T-helper 1 cell treated with Interleukin-12 subunit alpha and Interleukin-12 subunit beta and Interleukin-4 antibody, amounts not matched to agents 30 μg/mL and 1 μg/mL, for 36 hours (primary cell): ENCODE measurements at regions not wholly inside any gene's neighbourhood (a gene's known extent, or its start where the extent isn't known, plus 50 kb on each side); places are given as distances from the start of the nearest gene placed in this dataset.
"Not testable (repeated sequence)": the region's sequence is repeated elsewhere in the genome, so short reads cannot be mapped to it uniquely, and the experiment has no call there.

ENCODE experiments used
- H3K27ac Mint-ChIP-seq: one replicate; pipeline ENCODE4 v1.8.0; 2021; ENCODE audit warnings: mild to moderate bottlenecking, mixed read lengths
- H3K27me3 Mint-ChIP-seq: one replicate; pipeline ENCODE4 v1.8.0; 2021; ENCODE audit warnings: low read depth, mixed read lengths
- H3K36me3 Mint-ChIP-seq: one replicate; pipeline ENCODE4 v1.8.0; 2021; ENCODE audit warnings: low read depth, mixed read lengths
- H3K4me1 Mint-ChIP-seq: one replicate; pipeline ENCODE4 v1.8.0; 2021; ENCODE audit warnings: low read depth, mixed read lengths
- H3K4me3 Mint-ChIP-seq: one replicate; pipeline ENCODE4 v1.8.0; 2021; ENCODE audit warnings: mild to moderate bottlenecking, moderate library complexity, mixed read lengths
- H3K9me3 Mint-ChIP-seq: one replicate; pipeline ENCODE4 v1.8.0; 2021; ENCODE audit warnings: mixed read lengths

DNA sequence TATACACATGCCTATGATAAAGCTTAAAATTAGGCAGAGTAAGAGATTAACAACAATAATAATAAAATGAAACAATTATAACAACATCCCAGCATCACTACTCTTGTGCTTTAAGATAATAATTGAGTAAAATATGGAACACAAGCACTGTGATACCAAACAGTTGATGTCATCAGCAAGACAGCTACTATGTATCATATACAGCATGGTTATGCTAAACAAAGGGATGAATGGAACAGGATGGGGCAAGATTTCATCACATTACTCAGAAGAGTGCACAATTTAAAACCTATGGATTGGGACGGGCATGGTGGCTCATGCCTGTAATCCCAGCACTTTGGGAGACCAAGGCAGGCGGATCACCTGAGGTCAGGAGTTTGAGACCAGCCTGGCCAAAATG is 1221.0 kb downstream of the SUCLG1 start:
- Mint-ChIP-seq H3K27me3 (no peaks in the 10 kb centered on the region), H3K4me3 (no peak overlapping the region), H3K27ac (no peak overlapping the region), H3K36me3 (no peaks in the 10 kb centered on the region), H3K9me3 (no peaks in the 10 kb centered on the region), H3K4me1 (no peaks in the 10 kb centered on the region)

DNA sequence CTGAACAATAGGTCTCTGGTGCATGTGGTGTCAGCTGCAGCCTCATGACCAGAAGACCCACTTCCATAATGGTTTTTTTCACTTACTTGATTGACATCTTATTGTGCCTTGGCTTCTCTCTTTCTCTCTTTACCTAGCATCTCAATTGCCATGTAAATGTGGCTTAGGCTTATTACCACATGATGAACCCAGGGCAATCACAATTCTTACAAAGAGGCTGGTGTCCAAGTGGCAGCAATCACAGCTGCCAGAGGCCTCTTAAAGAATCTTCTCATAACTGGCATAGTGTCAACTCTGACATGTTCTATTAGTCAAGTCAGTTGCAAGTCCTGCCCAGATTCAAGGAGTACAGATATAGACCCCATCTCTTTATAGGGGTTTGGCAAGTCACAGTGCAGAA is 1224.8 kb downstream of the SUCLG1 start:
- Mint-ChIP-seq H3K27me3 (no peaks in the 10 kb centered on the region), H3K9me3 (no peaks in the 10 kb centered on the region)

DNA sequence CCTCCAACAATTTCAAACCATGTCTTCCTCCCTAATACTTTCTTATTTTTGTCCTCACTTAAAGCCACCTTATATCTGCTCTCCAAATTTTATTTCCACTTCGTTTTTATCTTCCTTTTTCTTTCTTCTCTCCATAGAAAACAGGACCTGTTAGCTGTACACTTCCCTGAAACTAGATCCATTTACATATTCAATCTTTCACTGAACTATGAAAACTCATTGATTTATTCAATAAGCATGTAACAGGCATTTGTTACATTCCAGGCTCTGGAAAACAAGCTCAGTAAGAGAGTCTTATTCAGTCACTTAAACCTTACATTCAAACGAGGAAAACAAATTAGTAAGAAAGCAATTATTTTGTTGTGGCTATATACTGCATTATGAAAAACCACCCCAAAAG is 1225.3 kb downstream of the SUCLG1 start:
- H3K4me3 Mint-ChIP-seq, result no peak overlapping the region
- no peak overlapping the region for H3K27ac Mint-ChIP-seq
- H3K36me3 Mint-ChIP-seq, result no peaks in the 10 kb centered on the region
- H3K9me3 Mint-ChIP-seq, result no peaks in the 10 kb centered on the region
- H3K4me1 Mint-ChIP-seq, result no peaks in the 10 kb centered on the region
- H3K27me3 Mint-ChIP-seq, result no peaks in the 10 kb centered on the region

More for the DNA sequence above, 1224.8 kb downstream of the SUCLG1 start:
- Mint-ChIP-seq H3K4me3 (no peak overlapping the region), H3K36me3 (no peaks in the 10 kb centered on the region), H3K4me1 (no peaks in the 10 kb centered on the region), H3K27ac (no peak overlapping the region)

DNA sequence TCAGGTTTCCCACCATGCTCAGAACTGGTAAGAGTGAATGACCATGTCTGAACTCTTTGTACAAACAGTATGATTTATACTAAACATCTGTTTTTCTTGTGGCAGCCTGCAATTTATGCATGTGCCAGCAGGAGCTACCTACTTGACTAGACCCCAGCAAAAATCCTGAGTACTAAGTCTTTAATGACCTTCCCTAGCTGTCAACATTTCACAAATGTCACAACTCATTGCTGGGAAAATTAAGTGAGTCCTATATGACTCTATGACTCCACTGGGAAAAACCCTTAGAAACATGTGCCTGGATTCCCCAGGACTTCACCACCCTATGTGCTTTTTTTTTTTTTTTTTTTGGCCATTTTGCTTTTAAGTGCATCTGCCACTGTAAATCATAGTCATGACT is 1225.8 kb downstream of the SUCLG1 start:
- no peak overlapping the region for H3K4me3 Mint-ChIP-seq
- H3K9me3 Mint-ChIP-seq, result no peaks in the 10 kb centered on the region
- no peaks in the 10 kb centered on the region for H3K36me3 Mint-ChIP-seq
- no peaks in the 10 kb centered on the region for H3K4me1 Mint-ChIP-seq
- H3K27me3 Mint-ChIP-seq, result no peaks in the 10 kb centered on the region
- H3K27ac Mint-ChIP-seq, result no peak overlapping the region

DNA sequence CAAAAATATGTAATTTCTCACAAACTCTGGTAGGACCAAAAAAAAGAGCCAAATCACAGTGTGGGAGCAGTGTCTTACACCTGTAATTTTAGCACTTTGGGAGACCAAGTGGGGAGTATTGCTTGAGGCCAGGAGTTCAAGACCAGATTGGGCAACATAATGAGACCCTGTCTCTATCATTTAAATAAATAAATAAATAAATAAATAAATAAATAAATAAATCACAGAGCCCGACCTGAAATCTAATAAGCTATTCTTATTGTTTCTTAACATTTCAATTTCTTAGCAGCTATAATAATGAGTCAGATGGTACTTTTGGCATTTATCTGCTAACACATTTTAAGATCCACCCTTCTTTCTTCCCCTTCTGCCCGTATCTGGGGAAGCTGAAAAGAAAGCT is 1229.6 kb downstream of the SUCLG1 start:
- H3K4me1 Mint-ChIP-seq, result no peaks in the 10 kb centered on the region
- no peaks in the 10 kb centered on the region for H3K36me3 Mint-ChIP-seq
- no peaks in the 10 kb centered on the region for H3K9me3 Mint-ChIP-seq
- H3K4me3 Mint-ChIP-seq, result no peak overlapping the region
- H3K27ac Mint-ChIP-seq, result no peak overlapping the region
- H3K27me3 Mint-ChIP-seq, result no peaks in the 10 kb centered on the region

DNA sequence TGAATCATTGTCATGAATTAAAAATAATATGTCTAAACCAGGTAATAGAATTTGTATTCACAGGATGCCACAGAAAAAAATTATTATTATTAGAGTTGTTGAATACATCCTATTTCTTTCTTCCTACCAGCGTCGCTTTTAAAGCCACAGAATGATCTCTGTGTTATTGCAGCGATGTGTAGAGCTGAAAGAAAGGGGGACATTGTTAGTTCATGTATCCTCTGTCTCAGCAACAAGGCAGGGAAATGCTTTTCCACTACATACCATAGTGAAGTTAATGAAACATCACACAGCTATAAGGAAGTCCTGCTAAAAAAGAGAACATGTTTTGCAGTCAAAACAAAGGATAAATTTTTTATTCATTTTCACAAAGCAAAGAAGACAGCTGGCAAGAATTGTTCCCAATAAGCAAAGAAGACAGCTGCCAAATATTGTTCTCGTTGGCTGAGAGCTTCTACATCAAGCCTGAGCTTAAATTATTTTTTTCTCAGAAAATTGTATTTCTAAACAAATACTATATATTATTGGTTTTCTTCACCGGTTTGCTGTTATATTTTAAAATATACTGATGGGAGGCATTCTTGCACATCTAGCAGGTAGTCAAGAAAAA is 1234.4 kb downstream of the SUCLG1 start:
- Mint-ChIP-seq H3K27me3 (no peaks in the 10 kb centered on the region), H3K4me3 (no peak overlapping the region), H3K36me3 (no peaks in the 10 kb centered on the region), H3K9me3 (peaks cover 3% of the 10 kb centered on the region), H3K27ac (no peak overlapping the region), H3K4me1 (no peaks in the 10 kb centered on the region)

DNA sequence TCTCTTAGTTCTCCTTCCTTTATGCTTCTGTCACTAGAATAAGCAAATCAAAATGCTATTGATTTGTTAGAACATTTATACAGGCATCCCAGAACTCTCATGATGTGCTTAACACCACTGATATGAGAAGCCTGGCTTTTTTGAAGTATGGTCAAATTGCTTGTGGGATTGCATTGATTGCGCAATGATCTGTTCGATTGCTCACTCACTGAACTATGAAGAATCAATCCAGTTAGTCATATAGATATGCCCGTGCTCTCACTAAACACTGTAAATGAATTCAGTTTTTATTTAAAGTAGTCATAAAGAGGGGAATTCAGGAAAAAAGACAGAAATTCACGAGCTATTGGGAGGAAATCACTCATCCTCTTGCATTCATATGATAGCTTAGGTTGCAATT is 1237.8 kb downstream of the SUCLG1 start:
- H3K4me3 Mint-ChIP-seq, result no peak overlapping the region
- no peaks in the 10 kb centered on the region for H3K36me3 Mint-ChIP-seq
- H3K9me3 Mint-ChIP-seq, result peaks cover 3% of the 10 kb centered on the region
- H3K27me3 Mint-ChIP-seq, result no peaks in the 10 kb centered on the region
- no peaks in the 10 kb centered on the region for H3K4me1 Mint-ChIP-seq
- H3K27ac Mint-ChIP-seq, result no peak overlapping the region

DNA sequence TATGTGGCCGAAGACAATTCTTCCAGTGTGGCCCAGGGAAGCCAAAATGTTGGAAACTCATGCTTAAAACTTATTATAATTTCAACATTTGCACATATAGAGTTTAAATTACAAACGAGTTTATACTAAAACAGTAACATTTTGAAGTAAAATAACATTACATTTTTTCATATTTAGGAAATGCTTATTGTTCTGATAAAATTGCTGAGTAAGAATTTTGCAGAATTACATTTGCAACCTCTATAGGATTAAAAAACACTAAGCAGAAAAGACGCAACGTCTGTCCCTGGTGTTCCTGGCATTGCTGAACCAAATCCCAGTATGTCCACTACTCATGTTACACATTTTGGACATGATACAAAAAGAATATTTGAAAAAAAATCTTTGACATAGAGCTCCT is 1241.2 kb downstream of the SUCLG1 start:
- no peaks in the 10 kb centered on the region for H3K4me1 Mint-ChIP-seq
- H3K4me3 Mint-ChIP-seq, result no peak overlapping the region
- no peaks in the 10 kb centered on the region for H3K36me3 Mint-ChIP-seq
- H3K27me3 Mint-ChIP-seq, result no peaks in the 10 kb centered on the region
- H3K9me3 Mint-ChIP-seq, result peaks cover 3% of the 10 kb centered on the region
- no peak overlapping the region for H3K27ac Mint-ChIP-seq

DNA sequence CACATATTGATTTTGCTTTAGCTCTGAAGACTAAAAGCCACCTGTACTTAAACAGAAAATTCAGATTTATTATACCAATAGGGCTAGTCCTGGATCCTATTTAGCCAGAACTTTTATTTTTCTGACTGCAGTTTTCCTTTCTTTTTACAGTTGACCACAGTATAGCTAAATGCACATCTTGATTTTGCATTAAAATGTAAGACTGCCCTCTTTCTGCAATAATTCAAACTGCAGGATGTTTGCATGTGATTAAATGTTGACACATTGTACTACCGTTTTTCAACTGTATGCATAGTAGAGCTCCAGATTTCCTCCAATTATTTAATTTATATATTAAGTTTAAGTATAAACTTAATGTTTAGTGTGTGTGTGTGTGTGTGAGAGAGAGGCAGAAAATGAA is 1262.9 kb downstream of the SUCLG1 start:
- Mint-ChIP-seq H3K9me3 (no peaks in the 10 kb centered on the region), H3K27me3 (no peaks in the 10 kb centered on the region), H3K4me1 (no peaks in the 10 kb centered on the region), H3K27ac (no peak overlapping the region), H3K4me3 (no peak overlapping the region), H3K36me3 (no peaks in the 10 kb centered on the region)

DNA sequence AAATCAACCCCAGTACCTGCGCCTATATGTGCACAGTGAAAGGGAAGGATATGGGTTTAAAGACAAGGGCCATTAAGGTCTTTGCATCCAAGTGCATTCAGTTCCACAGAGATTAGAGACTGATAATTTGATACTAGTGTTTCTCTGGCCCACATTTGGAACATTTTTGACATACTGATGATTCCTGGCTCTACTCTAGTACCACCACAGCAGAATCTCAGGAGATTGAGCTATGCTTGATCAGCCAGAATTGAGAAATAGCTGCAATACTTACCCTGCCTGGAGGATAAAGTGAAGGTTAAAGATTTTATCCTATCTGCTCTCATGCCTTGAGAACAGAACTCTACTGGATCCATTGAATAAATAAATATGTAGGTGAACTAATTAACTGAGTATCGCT is 1267.8 kb downstream of the SUCLG1 start:
- Mint-ChIP-seq H3K36me3 (no peaks in the 10 kb centered on the region), H3K9me3 (no peaks in the 10 kb centered on the region), H3K27ac (no peak overlapping the region), H3K27me3 (no peaks in the 10 kb centered on the region), H3K4me3 (no peak overlapping the region), H3K4me1 (no peaks in the 10 kb centered on the region)

DNA sequence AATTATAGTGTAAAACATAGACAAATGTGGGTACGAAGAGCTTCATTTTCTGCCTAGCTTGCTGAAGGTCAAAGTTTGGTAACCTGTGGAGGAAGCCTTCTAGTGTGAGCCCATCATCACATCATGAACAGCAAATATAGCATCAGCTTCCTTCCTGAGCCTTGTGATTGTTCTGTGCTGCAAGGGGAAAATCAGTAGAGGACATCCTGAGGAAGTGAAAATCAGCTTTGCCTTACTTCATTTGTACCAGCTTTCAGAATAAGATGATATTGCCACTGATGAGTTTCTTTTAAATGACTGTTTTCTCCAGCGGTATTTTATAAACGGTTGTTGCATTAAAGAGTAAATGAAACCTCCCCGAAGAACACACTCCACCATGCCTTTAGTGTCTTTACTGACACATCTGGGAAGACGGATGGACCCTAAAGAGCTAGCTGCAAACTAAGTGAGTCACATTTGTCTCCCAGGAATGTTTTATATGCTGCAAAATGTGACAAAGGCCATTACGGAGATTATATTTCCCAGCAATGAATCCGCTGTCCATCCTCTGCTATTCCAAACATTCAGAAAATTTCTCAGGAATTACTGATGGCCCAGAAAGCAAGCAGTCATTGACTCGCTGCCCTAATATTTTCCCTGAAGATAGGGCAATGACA is 1272.8 kb downstream of the SUCLG1 start:
- Mint-ChIP-seq H3K36me3 (no peaks in the 10 kb centered on the region), H3K4me1 (no peaks in the 10 kb centered on the region), H3K9me3 (peaks cover 5% of the 10 kb centered on the region), H3K4me3 (no peak overlapping the region), H3K27me3 (no peaks in the 10 kb centered on the region), H3K27ac (no peak overlapping the region)

DNA sequence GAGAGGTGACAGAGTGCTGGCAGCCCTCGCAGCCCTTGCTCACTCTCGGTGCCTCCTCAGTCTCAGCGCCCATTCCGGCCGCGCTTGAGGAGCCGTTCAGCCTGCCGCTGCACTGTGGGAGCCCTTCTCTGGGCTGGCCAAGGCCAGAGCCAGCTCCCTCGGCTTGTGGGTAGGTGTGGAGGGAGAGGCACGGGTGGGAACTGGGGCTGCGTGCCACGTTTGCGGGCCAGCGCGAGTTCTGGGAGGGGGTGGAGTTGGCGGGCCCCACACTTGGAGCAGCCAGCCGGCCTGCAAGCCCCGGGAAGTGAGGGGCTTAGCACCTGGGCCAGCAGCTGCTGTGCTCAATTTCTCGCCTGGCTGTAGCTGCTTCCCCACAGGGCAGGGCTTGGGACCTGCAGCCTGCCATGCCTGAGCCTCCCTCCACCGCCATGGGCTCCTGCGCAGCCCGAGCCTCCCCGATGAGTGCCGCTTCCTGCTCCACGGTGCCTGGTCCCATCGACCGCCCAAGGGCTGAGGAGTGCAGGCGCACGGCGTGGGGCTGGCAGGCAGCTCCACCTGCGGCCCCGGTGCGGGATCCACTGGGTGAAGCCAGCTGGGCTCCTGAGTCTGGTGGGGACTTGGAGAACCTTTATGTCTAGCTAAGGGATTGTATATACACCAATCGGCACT is 1278.1 kb downstream of the SUCLG1 start:
- H3K27ac Mint-ChIP-seq, H3K36me3 Mint-ChIP-seq, H3K4me1 Mint-ChIP-seq, H3K27me3 Mint-ChIP-seq, H3K4me3 Mint-ChIP-seq: not testable (repeated sequence)
- peaks cover 15% of the 10 kb centered on the region for H3K9me3 Mint-ChIP-seq

DNA sequence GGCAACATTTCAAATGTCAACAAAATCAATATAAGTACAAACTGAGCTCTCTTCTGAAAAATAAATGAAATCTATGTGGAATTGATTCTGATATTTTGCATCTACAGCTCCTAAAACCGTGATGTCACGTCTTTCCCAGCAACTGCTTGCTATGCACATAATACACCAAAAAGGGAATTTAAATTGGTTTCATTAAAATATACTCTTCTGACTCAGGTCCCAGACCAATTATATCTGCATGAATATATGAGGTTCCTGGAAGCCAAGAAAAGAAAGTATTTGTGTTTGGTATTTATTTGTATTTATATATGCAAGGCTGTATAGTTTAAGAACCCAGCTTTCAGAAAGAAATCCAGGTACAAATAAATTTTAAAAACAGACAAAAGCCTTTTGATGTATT is 1282.5 kb downstream of the SUCLG1 start:
- Mint-ChIP-seq H3K9me3 (peaks cover 10% of the 10 kb centered on the region), H3K36me3 (no peaks in the 10 kb centered on the region), H3K27me3 (no peaks in the 10 kb centered on the region), H3K27ac (no peak overlapping the region), H3K4me3 (no peak overlapping the region), H3K4me1 (no peaks in the 10 kb centered on the region)

DNA sequence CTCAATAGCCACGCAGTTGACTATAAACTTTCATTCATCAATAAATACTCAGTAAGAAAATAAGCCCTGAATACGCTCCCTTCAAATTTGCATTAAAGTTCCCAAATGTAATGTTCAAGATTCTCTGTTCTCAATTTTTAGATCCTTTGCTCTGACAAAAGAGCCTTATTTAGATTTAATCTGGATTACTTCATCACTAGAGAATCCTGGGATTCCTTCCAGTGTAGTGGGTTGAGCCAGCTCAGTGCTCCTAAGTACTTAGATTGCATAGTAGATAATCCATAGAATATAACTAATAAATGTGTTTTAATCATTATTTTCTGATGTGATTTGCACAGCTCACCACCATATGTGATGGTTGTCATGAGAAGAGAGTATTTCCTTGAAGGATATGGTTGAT is 1286.2 kb downstream of the SUCLG1 start:
- peaks cover 5% of the 10 kb centered on the region for H3K9me3 Mint-ChIP-seq
- no peak overlapping the region for H3K4me3 Mint-ChIP-seq
- H3K27me3 Mint-ChIP-seq, result no peaks in the 10 kb centered on the region
- no peak overlapping the region for H3K27ac Mint-ChIP-seq
- H3K36me3 Mint-ChIP-seq, result no peaks in the 10 kb centered on the region
- H3K4me1 Mint-ChIP-seq, result no peaks in the 10 kb centered on the region

DNA sequence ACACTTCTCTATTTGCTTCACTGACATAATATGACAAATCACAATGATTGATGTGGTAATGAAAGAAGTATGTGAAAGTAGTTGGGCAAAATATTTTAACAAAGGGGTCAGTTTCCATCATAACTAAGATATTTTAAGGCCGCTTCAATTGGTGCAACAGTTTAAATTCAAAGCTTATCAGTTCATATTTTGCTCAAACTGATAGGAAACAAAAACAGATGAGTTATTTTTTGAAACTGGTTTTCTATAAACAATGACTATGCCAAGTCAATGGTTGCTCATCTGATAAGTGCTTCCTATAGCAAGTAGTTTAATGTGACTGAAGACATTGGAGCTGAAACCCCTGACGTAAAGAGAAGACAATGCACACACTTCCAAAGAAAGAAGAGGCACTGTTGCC is 1290.7 kb downstream of the SUCLG1 start:
- Mint-ChIP-seq H3K4me1 (no peaks in the 10 kb centered on the region), H3K9me3 (no peaks in the 10 kb centered on the region), H3K27me3 (no peaks in the 10 kb centered on the region), H3K27ac (no peak overlapping the region), H3K36me3 (no peaks in the 10 kb centered on the region), H3K4me3 (no peak overlapping the region)
